ENCODE measurements at regions not wholly inside any gene's neighbourhood (a gene's known extent, or its start where the extent isn't known, plus 50 kb on each side); places are given as distances from the start of the nearest gene placed in this dataset.
"Not testable (repeated sequence)": the region's sequence is repeated elsewhere in the genome, so short reads cannot be mapped to it uniquely, and the experiment has no call there.

DNA sequence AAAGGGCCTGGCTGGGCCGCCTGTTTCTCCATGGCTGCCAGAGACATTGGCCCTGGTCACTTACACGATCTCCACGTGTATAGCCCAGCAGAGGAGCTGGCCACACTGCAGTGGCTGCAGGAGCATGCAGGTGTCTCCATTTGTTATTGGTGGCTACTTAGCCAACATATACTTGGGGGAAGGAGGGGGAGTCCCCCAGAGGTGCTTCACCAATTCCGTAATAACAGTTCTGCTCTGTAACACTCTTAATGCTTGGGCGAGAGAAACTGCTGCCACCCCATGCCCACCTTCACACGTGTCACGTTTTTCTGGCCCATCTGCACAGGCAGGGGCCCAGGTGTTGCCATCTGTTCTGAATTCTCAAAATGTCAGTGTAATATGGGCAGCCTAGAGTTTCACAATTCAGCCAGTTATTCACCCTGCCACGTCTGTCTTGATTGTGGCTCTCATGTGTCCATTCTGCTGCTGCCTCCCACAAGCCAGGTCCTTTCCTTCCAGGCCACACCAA, 353.5 kb downstream of the BCL2L11 start:
- not testable (repeated sequence) for DNase-seq (ENCODE audit: low spot score)

DNA sequence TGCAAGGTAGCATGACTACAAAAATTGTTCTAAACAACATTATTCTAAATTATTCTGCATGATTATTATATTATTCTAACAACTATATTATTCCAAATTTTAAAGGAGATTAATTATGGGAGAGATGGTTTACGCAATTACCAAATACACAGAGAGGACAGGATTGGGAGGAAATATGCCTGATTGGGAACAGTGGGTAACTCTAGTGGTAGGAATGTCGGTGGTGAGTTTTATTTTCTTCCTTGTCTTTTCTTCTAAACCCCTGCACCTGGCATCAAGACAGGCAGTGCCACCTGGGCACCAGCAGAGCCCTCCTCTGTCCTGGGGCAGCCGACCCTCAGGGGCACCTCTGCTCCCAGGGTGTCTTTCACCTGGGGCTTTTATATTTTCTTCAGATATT, 357.6 kb downstream of the BCL2L11 start:
- DNase-seq (ENCODE audit: low spot score), result not testable (repeated sequence)

DNA sequence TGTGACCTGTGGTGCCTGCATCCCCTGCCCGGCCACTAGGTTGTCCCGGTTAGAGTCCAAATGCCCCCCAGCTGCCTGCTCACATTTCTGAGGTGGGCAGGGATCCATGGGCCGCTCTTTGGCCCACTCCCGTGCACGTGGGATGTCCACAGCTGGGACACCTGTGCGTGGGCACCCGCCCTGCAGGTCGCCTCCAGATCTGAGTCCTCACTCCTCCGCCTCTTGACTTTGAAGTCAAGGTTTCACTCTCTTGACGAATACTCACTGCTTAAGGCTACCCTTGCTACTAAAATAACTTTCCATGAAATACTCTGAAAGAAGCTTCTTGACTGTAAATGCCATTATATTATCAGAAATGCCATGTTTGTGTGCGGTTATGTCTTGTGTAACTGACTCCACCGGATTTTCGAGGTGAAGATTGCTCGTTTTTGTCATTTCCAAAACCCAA, 358.2 kb downstream of the BCL2L11 start:
- DNase-seq (ENCODE audit: low spot score), result not testable (repeated sequence)

DNA sequence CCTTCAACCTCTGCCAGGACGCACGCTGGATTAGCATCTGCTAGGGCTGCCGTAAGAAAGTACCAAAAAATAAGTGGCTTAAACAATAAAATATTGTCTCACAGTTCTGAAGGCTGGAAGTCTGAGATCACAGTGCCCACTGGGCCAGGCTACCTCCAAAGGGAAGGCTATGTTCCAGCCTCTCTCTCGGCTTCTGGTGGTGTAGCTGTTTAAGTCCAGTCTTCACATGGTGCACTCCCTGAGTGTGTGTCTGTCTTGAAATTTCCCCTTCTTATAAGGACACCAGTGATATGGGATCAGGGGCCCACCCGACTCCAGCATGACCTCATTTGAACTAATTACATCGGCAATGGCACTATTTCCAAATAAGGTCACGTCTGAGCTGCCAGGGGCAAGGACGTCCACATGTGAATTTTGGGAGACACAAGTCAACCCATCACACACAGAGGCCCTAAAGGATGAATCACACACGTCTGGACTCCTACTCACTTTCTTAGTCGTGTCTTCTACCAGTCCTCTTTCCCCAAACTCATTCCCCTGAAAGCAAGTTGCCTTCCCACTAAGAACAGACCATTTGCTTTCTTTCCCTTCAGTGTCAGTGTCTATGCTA, 359.4 kb downstream of the BCL2L11 start:
- DNase-seq (ENCODE audit: low spot score), result not testable (repeated sequence)

DNA sequence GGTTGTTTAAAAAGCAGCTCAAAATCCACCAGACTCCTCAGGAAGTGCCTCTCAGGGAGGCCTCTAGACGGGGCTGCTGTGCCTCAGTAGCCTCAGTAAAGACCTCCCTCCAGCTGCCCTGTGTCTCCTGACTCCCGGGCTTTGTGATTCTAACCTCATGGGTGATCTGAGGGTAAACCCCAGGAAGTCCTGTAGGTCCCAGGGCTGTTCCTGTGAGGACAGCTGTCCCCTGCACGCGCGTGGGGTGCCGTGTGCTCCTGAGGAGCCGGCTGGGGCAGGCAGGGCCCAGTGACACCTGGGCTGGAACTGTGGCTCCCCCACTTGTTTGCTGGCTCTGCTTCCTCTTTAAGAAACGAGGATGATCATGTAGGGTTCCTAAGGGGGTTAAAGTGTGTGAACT, 359.9 kb downstream of the BCL2L11 start:
- DNase-seq (ENCODE audit: low spot score), result not testable (repeated sequence)

DNA sequence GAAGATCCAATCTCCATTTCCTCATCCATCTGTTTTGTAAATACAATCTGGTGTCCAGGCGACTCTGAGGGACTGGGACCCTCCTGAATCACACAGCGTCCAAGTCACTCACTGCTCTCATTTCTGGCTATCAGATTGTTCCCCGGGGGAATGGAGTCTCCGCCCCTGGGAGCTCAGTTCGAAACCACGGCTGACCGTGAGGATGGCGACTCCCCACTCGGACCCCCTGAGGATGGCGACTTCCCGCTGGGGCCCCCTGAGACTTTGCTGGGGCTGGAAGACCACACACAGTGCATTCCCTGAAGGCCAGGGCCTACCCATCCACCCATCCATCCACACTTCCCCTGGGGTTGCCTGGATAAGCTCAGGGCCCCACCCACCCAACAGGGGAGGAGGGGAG, 360.5 kb downstream of the BCL2L11 start:
- DNase-seq (ENCODE audit: low spot score), result not testable (repeated sequence)

DNA sequence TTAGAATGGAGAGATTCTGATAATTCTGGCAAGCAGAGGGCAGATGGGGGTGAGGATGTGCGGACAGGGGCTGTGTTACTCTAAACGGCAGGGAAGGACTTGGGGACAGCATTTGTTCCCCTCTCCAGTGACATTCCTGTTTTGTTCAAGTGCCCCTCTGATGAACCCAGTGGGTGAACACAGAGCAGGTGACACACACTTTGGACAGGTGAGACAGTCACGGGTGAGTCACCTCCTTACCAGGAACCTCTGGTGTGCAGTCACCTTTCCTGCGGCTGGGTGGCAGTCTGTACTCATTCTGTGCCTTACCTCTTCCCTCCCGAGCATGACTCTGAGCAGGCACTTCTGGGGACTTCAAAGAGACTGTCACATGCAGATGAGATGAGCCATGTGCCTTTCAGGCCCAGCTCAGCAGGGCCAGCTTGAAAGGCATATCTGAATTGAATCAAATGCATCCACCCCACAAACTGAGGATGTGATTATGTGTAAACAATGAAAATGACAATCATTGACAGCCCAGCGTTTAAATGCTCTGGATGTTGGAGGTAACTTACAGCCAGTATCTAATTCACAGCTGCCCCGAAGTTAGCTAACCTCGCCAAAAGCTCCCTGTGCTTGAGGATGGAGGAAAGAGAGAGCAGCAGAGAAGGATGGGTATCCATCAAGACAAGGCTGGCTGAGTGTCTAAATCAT, 362.4 kb downstream of the BCL2L11 start:
- DNase-seq (ENCODE audit: low spot score), result not testable (repeated sequence)

DNA sequence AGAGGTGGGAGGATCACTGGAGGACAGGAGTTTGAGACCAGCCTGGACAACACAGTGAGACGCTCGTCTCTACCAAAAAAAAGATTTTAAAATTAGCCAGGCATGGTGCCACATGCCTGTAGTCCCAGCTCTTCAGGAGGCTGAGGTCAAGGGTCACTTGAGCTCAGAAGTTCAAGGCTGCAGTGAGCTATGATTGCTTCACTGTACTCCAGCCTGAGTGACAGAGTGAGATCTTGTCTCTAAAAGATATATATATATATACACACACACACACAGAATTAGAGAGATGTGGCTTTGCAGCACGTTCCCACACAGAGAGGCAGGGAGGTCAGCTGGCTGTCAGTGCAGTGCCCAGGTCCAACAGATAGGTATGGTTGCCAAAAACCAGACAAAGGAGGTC, 363.4 kb downstream of the BCL2L11 start:
- DNase-seq (ENCODE audit: low spot score), result not testable (repeated sequence)

DNA sequence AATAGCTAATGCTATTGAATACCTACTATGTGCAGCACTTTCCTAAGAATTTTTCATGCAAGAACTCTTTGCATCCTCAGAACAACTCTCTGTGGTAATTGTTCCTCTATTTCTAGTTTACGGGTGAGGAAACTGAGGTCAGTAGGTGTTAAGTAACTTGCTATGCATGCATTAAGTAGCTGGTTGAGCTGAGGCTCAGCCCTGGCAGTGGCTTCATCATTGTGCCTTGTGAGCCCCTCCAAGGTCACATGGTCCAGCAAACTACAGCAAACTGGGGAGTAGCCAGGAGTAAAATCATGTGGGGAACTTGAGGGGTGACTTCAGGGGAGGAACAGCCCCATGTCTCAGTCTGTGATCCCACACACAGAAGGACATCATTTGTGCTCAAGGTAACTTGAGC, 365.2 kb downstream of the BCL2L11 start:
- not testable (repeated sequence) for DNase-seq (ENCODE audit: low spot score)

DNA sequence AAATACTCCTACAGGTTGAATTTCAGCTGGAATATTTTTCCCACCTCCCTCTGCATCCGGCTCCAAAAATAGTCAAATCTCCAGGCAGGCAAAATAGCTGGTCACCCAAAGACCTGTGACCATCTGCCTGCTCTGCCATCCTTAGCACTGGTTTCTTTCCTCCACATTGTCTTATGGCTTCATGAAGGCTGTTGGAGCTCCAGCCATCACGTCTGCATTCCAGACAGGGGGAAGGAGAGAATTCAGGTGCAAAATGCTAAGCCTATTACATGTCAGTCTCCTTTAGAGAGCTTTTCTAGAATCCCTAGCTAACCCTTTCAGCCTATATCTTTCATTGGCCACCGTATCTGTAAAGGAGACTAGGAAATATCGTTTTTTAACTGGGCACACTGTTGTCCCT, 367.7 kb downstream of the BCL2L11 start:
- not testable (repeated sequence) for DNase-seq (ENCODE audit: low spot score)

DNA sequence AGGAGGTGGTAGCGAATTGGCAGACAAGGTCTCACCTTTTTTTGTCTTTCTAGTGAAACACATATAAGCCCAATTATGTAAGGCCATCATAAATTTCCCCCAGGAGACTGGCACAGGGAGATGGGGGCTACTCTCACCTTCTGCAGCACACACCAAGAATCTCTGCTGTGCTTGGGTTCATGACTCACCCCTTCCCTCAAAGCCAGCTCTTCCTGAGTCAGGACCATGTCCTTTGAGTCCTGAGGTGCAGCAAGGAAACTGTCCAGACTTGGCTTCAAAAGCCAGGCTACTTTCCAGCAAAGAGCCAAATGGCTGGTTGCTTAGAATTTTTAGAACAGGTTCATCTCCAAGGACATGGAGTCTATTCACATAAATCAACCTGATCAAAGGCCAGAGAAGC, 368.7 kb downstream of the BCL2L11 start:
- not testable (repeated sequence) for DNase-seq (ENCODE audit: low spot score)

DNA sequence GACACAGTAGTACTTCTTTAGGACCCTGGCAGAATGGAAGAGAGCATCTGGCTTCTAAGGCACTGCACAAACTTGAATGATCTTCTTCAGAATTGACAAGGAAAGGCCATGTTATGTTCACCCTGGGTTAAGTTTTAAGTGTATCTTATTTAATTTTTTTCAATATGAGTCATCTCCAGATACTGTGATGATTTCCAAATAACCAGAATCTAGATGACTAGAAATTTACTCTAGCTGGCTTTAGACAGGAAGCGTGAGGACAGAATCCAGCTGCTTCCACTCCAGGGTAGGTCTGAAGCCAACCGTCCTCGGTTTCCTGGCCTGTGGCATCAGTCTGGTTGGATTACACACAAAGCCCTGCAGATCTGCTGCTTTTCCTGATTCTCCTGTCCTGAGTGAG, 370.5 kb downstream of the BCL2L11 start:
- not testable (repeated sequence) for DNase-seq (ENCODE audit: low spot score)

DNA sequence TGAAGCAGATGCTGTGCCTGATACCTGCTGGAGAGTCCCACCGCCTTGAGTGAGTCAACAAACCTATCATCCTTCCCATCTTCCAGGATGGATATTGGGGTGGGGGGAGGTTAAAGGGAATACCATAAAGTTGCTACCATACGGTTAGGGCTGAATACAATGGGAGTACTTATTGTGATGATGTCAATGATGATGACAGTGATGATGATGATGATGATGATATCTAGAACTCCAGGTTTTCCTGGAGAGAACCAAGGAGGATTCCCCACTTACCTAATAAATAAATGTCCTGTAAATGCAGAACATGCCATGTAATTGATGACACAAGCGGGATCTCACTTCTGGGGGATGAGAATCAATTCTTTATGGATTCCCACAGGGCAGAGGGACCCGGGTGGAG, 370.9 kb downstream of the BCL2L11 start:
- not testable (repeated sequence) for DNase-seq (ENCODE audit: low spot score)

DNA sequence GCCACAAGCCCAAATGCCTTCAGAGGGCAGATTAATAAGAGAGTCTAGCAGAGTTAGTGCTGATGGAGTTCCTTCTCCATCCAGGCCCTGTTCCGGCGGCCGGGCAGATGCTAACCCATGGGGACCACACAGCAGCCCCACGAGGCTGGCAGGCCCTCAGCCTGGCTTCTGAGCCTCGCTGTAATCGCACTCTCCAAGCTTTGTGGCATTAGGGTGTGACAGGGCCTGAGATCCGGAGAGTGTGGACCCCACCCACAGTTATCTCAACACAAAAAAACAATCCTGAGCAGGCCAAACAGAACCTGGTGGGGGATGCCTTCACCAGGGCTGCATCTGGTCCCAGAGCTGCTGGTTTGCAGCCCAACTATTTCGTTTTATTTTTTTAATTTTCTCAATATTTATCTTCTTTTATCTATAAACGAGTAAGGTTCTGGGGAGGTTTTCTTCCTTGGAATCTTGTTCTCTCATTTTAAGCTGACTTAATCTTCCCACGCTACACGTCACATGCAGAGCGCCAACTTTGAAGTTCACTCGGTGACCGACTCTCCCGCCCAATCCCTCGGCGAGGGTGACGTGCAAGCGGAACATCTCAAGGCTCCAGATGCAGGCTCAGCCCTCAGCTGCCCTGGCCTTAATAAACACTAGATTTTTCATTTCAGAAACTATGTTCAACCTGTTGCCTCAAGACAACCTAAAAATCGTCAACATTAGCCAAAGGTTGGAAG, 372.4 kb downstream of the BCL2L11 start:
- not testable (repeated sequence) for DNase-seq (ENCODE audit: low spot score)

DNA sequence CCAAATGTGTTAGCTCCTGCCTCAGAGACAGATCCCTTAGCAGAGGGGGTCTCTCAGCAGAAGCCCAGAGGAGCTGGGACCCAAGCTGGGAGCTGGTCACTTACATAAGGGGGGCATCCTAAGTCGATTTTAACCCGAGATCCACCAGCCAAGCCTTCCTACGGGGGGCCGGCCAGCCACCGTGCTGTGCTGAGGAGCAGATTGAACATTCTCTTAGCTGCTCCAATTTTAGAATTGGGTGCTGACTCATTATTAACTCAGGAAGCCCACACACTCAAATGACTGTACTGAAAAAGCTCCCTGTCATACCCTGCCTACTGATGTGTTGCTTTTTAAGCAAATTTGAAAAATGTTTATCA, 373.0 kb downstream of the BCL2L11 start:
- DNase-seq (ENCODE audit: low spot score), result not testable (repeated sequence)

DNA sequence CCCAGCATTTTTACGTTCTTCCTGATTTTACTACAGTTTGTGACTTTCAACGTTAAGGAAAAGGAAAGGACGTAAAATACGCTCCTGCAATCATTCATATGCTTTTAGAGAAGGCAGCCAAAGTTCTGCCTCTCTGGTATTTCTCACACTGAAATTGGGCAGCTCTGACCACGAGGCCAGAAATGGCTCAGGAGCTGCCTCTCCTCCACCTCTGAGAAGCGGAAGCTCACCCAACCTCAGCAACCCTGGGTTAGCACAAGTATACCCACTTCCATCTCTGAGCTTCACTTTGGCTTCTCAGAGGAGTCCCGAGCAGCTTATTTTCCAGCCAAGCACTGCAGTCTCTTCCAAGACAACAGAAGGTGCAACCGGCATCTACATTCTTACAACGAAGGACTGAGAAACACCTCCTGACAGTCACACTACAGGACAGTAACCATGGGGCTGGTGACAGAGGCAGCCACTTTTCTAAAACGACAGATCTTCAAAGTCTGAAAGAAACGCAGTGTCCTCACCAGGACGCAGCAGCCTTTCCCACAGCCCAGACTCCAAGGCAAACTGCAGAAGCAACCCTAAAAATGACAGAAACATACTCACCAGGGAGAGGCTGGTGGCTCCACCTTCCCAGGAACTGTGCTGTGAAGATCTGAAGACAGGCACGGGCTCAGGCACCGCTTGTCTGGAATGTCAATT, 373.7 kb downstream of the BCL2L11 start:
- not testable (repeated sequence) for DNase-seq (ENCODE audit: low spot score)

DNA sequence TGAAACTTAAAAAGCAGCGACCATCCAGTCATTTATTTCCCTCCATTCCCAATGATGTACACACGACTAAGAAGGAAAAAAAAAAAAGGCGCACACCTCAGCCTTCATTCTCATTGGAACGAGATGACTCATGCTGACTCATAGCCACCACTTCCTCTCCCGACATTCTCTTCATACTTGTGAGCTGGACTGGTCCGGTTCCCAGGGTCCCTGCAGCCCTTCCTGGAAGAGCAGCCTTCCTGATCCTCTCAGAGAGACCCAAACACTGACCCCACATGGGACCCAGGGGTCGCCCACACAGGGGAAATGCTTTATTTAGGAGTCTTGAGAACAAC, 374.2 kb downstream of the BCL2L11 start:
- DNase-seq (ENCODE audit: low spot score), result not testable (repeated sequence)

DNA sequence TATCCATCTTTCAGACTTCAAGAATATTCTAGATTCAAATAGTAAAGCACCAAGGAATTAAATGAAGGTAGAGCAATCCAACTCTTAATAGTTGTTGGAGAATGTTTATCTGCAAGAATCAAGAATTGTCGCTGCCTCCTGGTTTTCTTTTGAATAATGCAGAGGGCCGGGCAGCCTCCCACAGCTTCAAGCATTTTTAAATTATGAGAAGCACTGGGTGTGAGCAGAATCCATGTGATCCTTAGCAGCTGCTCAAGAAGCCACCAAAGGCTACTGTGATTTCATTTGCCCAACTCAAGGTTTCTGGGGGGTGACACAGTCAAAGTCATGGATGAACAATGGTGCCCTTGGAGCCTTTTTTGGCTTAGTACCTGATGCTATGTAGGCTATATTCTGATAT, 374.9 kb downstream of the BCL2L11 start:
- DNase-seq (ENCODE audit: low spot score), result not testable (repeated sequence)

DNA sequence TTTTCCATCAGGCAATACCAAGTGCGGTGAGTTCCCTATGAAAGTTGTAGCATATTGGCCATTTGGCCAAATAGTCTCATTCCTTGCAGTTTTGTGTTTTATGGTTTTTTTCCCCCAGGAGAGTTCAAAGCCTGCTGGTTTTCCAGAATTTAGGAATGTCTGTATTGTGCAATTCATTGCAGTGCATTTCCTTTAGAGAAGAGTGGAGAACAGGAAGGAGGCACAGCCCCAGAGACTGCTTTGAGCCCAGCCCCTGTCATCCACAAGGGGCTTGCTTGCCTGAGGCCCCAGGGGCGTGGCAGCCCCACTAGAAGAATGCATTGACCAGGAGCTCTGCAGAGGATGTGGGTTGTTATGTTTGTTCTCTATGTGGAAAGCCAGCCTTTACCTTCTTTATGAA, 375.5 kb downstream of the BCL2L11 start:
- not testable (repeated sequence) for DNase-seq (ENCODE audit: low spot score)

DNA sequence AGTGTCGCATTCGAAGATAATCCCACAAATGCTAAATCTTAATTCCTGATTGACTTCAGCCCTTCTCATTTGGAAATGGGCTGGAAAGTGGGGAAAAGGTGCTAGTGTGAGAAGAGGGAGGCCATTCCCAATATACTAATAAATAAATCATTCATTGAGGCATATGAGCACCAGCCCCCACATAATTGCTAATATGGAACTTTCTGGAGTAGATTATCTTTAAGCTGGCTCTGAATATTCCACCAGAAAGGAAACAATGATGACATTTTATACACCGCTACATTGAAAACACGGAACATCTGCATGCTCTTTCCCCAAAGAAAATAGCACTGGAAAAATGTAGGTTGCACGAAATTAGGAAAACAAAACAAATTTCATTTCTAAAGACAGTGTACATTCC, 376.1 kb downstream of the BCL2L11 start:
- DNase-seq (ENCODE audit: low spot score), result not testable (repeated sequence)

DNA sequence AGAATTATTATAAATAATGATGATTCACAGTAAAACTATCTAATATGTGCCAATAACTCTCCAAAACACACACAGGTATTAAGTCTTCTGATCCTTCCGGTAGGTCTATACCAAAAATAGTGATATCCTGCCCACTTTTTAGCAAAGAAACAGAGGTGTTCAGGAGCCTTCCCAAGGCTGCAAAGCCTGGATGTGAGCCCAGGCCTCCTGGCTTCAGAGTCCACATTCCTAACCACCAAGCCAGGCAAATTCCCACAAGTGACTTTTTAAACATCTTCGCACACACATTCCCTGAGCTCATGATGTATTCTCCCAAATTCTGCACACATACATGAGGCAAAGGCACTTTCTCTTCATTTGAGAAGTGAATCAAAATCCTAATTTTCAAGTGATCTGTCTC, 376.6 kb downstream of the BCL2L11 start:
- DNase-seq (ENCODE audit: low spot score), result not testable (repeated sequence)

DNA sequence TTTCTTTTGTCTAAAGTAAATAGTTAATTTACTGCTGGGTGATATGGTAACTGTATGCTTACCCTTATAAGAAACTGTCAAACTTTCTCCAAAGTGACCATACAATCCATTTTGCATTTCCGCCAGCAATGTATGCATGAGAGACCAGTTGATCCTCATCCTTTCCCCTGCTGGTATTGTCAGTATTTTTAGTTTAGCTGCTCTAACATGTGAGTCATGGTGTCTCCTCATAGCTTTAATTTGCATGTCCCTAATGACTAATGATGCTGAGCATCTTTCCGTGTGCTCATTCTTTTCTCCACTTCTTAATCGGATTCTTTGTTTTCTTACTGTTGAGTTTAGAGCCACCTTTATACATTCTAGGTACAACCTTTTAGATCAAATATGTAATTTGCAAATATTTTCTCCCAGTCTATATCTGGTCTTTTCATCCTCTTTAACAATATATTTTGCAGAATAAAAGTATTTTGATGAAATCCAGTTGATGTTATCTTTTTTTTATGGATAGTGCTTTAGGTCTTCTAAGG, 379.9 kb downstream of the BCL2L11 start:
- DNase-seq (ENCODE audit: low spot score), result not testable (repeated sequence)
